Muscle layer of duodenum (tissue), 2 donors: ENCODE measurements at regions not wholly inside any gene's neighbourhood (a gene's known extent, or its start where the extent isn't known, plus 50 kb on each side); places are given as distances from the start of the nearest gene placed in this dataset.

Source experiments
- H3K27ac ChIP-seq: one replicate; pipeline ENCODE4 v1.7.0; 2013; ENCODE audit warnings: mild to moderate bottlenecking, low read length
- H3K27me3 ChIP-seq: one replicate; pipeline ENCODE4 v1.7.0; 2013; ENCODE audit warnings: low read depth, mild to moderate bottlenecking, control low read depth, low read length
- H3K36me3 ChIP-seq, 2 donors: one replicate each; pipeline ENCODE4 v1.7.0; 2013; ENCODE audit warnings: low read length in 2 of 2, control low read depth in 1 of 2, mild to moderate bottlenecking in 1 of 2; ENCODE audit not compliant: insufficient read depth in 2 of 2, control insufficient read depth in 1 of 2
- H3K4me1 ChIP-seq, 2 donors: one replicate each; pipeline ENCODE4 v1.7.0; 2013; ENCODE audit warnings: low read length in 2 of 2, mild to moderate bottlenecking in 2 of 2, control low read depth in 1 of 2, moderate library complexity in 1 of 2; ENCODE audit not compliant: insufficient read depth in 2 of 2, control insufficient read depth in 1 of 2
- H3K4me3 ChIP-seq, 2 donors: one replicate each; pipeline ENCODE4 v1.7.0; 2013; ENCODE audit warnings: low read length in 2 of 2, low read depth in 1 of 2, mild to moderate bottlenecking in 1 of 2
- H3K9me3 ChIP-seq, 2 donors: one replicate each; pipeline ENCODE4 v1.7.0; 2013; ENCODE audit warnings: low read length in 2 of 2, control low read depth in 1 of 2, mild to moderate bottlenecking in 1 of 2; ENCODE audit not compliant: control insufficient read depth in 1 of 2
- donor health status: healthy.

- Histone ChIP-seq H3K4me1 (peaks cover 39 to 89% of the 10 kb centered on the region in 2 donors), H3K4me3 (peak overlapping the region in 1 of 2 donors; percentile 10), H3K9me3 (no peaks in the 10 kb centered on the region), H3K27me3 (no peaks in the 10 kb centered on the region), H3K36me3 (peaks cover 0 to 1% of the 10 kb centered on the region in 2 donors), H3K27ac (peak overlapping the region; percentile 88)
Observed at GRCh38 chr17:77476931-77477805, 336.4 kb downstream of the SEC14L1 start.

- peaks cover 27 to 82% of the 10 kb centered on the region in 2 donors for H3K4me1 ChIP-seq
- peaks cover 6 to 13% of the 10 kb centered on the region in 2 donors for H3K36me3 ChIP-seq
- no peak overlapping the region for H3K4me3 ChIP-seq
- H3K27ac ChIP-seq: peak overlapping the region; percentile 88
- no peaks in the 10 kb centered on the region for H3K9me3 ChIP-seq
- H3K27me3 ChIP-seq: no peaks in the 10 kb centered on the region
Observed at GRCh38 chr17:77478281-77478680, 337.5 kb downstream of the SEC14L1 start.

GRCh38 chr17:77478899-77479298 lies 338.1 kb downstream of the SEC14L1 start:
- Histone ChIP-seq H3K27ac (no peak overlapping the region), H3K4me3 (no peak overlapping the region), H3K9me3 (no peaks in the 10 kb centered on the region), H3K4me1 (peaks cover 22 to 76% of the 10 kb centered on the region in 2 donors), H3K27me3 (no peaks in the 10 kb centered on the region), H3K36me3 (peaks cover 12 to 19% of the 10 kb centered on the region in 2 donors)

DNA sequence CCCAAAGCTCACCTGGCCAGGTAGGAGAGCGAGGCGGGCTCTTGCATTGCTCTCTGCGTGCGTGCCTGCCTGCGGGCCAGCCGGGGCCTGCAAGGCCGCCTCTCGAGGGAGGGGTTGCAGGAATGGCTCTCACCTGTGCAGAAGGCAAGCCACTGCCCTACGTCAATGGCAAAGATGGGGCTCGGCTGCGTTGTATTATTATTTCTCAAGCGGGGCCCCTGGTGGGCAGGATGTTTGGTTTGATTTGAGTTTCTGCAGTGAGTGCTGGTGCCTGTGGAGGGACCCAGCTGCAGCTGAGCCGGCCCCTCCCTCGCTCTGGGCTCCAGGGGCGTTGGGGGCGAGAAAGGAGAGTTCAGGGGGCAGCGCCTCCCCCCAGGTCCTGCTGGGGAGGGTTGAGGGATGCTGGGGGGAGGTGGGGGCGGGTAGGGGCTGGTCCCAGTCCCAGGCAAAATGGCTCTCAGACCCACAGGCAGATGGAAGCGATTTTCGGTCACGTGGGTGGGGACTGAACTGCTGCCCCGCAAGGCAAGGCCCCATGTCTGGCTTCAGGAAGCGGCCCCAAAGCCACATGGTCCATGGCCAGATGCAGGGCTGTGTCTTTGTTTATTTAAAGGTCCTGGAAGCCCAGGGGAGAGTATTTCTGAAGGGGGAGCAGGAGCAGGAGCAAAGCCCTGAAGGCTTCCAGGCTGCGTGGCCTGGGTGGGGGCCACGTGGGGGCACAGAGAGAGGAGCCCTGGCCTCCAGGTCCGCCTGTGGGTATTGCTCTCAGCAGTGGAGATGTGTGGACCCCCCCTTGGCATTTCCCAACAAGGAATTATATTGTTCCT lies 338.8 kb downstream of the SEC14L1 start:
- Histone ChIP-seq H3K27me3 (no peaks in the 10 kb centered on the region), H3K9me3 (no peaks in the 10 kb centered on the region), H3K27ac (no peak overlapping the region), H3K36me3 (peaks cover 15 to 19% of the 10 kb centered on the region in 2 donors), H3K4me1 (peaks cover 17 to 69% of the 10 kb centered on the region in 2 donors), H3K4me3 (no peak overlapping the region)

GRCh38 chr17:77480199-77480508 lies 339.4 kb downstream of the SEC14L1 start:
- no peak overlapping the region for H3K4me3 ChIP-seq
- no peaks in the 10 kb centered on the region for H3K27me3 ChIP-seq
- H3K36me3 ChIP-seq: peaks cover 15 to 19% of the 10 kb centered on the region in 2 donors
- H3K27ac ChIP-seq: no peak overlapping the region
- peaks cover 16 to 64% of the 10 kb centered on the region in 2 donors for H3K4me1 ChIP-seq
- H3K9me3 ChIP-seq: no peaks in the 10 kb centered on the region

- Histone ChIP-seq H3K27ac (no peak overlapping the region), H3K9me3 (no peaks in the 10 kb centered on the region), H3K4me3 (no peak overlapping the region), H3K27me3 (no peaks in the 10 kb centered on the region), H3K4me1 (peaks cover 16 to 58% of the 10 kb centered on the region in 2 donors), H3K36me3 (peaks cover 15 to 19% of the 10 kb centered on the region in 2 donors)
Observed at GRCh38 chr17:77480509-77481215, 339.9 kb downstream of the SEC14L1 start.

- Histone ChIP-seq H3K27me3 (no peaks in the 10 kb centered on the region), H3K27ac (no peak overlapping the region), H3K36me3 (peaks cover 17 to 20% of the 10 kb centered on the region in 2 donors), H3K9me3 (no peaks in the 10 kb centered on the region), H3K4me1 (peaks cover 10 to 48% of the 10 kb centered on the region in 2 donors), H3K4me3 (no peak overlapping the region)
Observed at GRCh38 chr17:77481476-77482374, 341.0 kb downstream of the SEC14L1 start.

- Histone ChIP-seq H3K4me1 (peaks cover 9 to 46% of the 10 kb centered on the region in 2 donors), H3K27ac (no peak overlapping the region), H3K9me3 (no peaks in the 10 kb centered on the region), H3K27me3 (no peaks in the 10 kb centered on the region), H3K4me3 (no peak overlapping the region), H3K36me3 (peaks cover 18 to 29% of the 10 kb centered on the region in 2 donors)
Observed at GRCh38 chr17:77482375-77483127, 341.8 kb downstream of the SEC14L1 start.

DNA sequence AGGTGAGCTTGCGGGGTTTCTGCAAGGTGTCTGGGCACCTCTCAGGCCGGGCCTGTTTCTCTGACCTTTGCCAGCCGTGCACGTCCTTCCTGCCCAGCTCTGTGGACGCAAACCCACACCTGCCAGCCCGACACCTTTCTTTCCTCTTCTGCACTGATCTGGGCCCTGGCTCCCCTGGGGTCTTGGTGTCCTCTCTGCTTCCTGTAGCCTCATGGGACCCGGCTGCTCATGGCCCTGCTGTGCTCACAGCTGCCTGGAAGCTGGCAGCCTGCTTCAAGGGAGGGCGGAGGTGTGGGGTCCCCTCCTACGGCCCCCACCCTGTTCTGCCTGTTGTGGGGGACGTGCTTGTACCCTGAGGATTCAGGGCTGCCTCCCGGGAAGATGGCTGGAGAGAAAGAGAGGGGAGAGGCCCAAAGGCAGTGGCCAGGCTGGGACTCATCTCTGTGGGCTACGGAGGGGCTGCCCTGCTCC lies 342.4 kb downstream of the SEC14L1 start:
- Histone ChIP-seq H3K27ac (no peak overlapping the region), H3K36me3 (peaks cover 18 to 35% of the 10 kb centered on the region in 2 donors), H3K27me3 (no peaks in the 10 kb centered on the region), H3K4me3 (no peak overlapping the region), H3K4me1 (peaks cover 5 to 40% of the 10 kb centered on the region in 2 donors), H3K9me3 (no peaks in the 10 kb centered on the region)

DNA sequence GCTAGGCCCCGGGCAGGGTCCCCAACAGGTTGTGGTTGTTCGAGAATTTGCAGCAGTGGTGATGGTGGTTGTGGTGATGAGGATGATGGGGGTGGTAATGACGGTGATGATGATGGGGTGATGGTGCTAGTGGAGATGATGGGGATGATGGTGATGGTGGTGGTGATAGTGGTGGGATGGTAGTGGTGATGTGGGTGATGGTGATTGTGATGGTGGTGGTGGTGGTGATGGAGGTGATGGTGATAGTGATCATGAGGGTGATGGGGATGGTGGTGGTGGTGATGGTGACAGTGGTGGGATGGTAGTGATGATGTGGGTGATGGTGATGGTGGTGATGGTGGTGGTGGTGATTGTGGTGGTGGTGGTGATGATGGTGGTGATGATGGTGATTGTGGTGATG lies 343.3 kb downstream of the SEC14L1 start:
- Histone ChIP-seq H3K27ac (no peak overlapping the region), H3K27me3 (no peaks in the 10 kb centered on the region), H3K36me3 (peaks cover 19 to 44% of the 10 kb centered on the region in 2 donors), H3K4me1 (peaks cover 5 to 37% of the 10 kb centered on the region in 2 donors), H3K4me3 (no peak overlapping the region), H3K9me3 (no peaks in the 10 kb centered on the region)
